K562 (cell line): ENCODE measurements at regions not wholly inside any gene's neighbourhood (a gene's known extent, or its start where the extent isn't known, plus 50 kb on each side); places are given as distances from the start of the nearest gene placed in this dataset.
"Not testable (repeated sequence)": the region's sequence is repeated elsewhere in the genome, so short reads cannot be mapped to it uniquely, and the experiment has no call there.

Source experiments
- ATAC-seq: fragments of 200-7000 bp; cut with Tn5 transposase; 3 replicates; pipeline ENCODE4 v1.9.1; 2020; ENCODE audit warnings: moderate library complexity
- BruUV-seq: library from RNA; stranded (reverse); fragments of 400-500 nt; replicated peaks from 2 replicates; lab custom pipeline; 2021; lab: Mats Ljungman, UMichigan
- CTCF ChIA-PET: fragments of 300-600 bp; formaldehyde crosslinking; extraction: SDS; loops from one replicate; lab custom pipeline; 2021; ENCODE audit warnings: low intra/inter-chr PET ratio; lab: Yijun Ruan, JAX
- POLR2A ChIA-PET: fragments of 300-600, 350-650 bp; sonication (Branson Sonifier 250); formaldehyde crosslinking; extraction: SDS; loops from one replicate; lab custom pipeline; 2021; ENCODE audit warnings: antibody characterized with exemption, inconsistent platforms; lab: Yijun Ruan, JAX
- DNase-seq, 4 experiments: peaks; one replicate each; pipeline versions ENCODE4 v3.0.0 to v3.0.0-alpha.2; 2011 to 2018; ENCODE audit warnings: low spot score in 3 of 4, mixed read lengths in 3 of 4; ENCODE audit errors: extremely low read depth in 1 of 4
- FAIRE-seq: peaks from 2 replicates; lab custom pipeline; 2011; peaks lifted over from hg19 to GRCh38; lab: Jason Lieb, UNC
- H2AFZ ChIP-seq: 2 replicates; pipeline ENCODE4 v1.6.0; 2011; ENCODE audit warnings: low read depth, low read length, control low read depth, inconsistent platforms
- H3K27ac ChIP-seq: fragments of 200-600 bp; 3 replicates; pipeline ENCODE4 v1.8.0; 2011; ENCODE audit warnings: low read depth, mild to moderate bottlenecking, control low read depth, inconsistent platforms, low read length, moderate library complexity, mixed read lengths; ENCODE audit errors: extremely low read depth
- H3K27me3 ChIP-seq, 2 experiments: fragments of 300-600 bp in 1 of 2; 2 replicates in 1 of 2; 3 replicates in 1 of 2; pipeline versions ENCODE4 v1.6.0 to v1.8.0; 2011; ENCODE audit warnings: inconsistent platforms in 2 of 2, low read length in 2 of 2, mild to moderate bottlenecking in 1 of 2, mixed read lengths in 1 of 2, moderate library complexity in 1 of 2; ENCODE audit not compliant: control insufficient read depth in 2 of 2, insufficient read depth in 2 of 2
- H3K36me3 ChIP-seq: fragments of 300-600 bp; 3 replicates; pipeline ENCODE4 v1.8.0; 2011; ENCODE audit warnings: mild to moderate bottlenecking, low read length, inconsistent platforms; ENCODE audit not compliant: control insufficient read depth, insufficient read depth
- H3K4me1 ChIP-seq, 2 experiments: fragments of 200-600 bp in 1 of 2; replicated peaks in 1 of 2; 2 replicates in 1 of 2; 3 replicates in 1 of 2; pipeline versions ENCODE4 v1.5.1 to v1.8.0; 2011; ENCODE audit warnings: inconsistent platforms in 2 of 2, low read length in 2 of 2, mild to moderate bottlenecking in 1 of 2, mixed read lengths in 1 of 2, moderate library complexity in 1 of 2; ENCODE audit not compliant: control insufficient read depth in 2 of 2, insufficient read depth in 2 of 2
- H3K4me2 ChIP-seq: 2 replicates; pipeline ENCODE4 v1.6.1; 2011; ENCODE audit warnings: low read length, control low read depth, inconsistent platforms, mixed read lengths; ENCODE audit not compliant: insufficient read depth
- H3K4me3 ChIP-seq: fragments of 200-600 bp; sonication (generic), shearing (Covaris generic); 2 replicates; pipeline ENCODE4 v1.5.1; 2016; ENCODE audit warnings: control low read depth, inconsistent platforms
- H3K79me2 ChIP-seq: fragments of 200-600 bp; 3 replicates; pipeline ENCODE4 v1.8.0; 2011; ENCODE audit warnings: low read length, inconsistent platforms; ENCODE audit not compliant: control insufficient read depth, insufficient read depth
- H3K9ac ChIP-seq, 2 experiments: 2 replicates each; pipeline versions ENCODE4 v1.6.0 to v1.6.1; 2011; ENCODE audit warnings: low read depth in 2 of 2, low read length in 2 of 2, control low read depth in 1 of 2, inconsistent platforms in 1 of 2, mild to moderate bottlenecking in 1 of 2, mixed read lengths in 1 of 2; ENCODE audit not compliant: insufficient read depth in 1 of 2
- H3K9me1 ChIP-seq: one replicate; pipeline ENCODE4 v1.6.0; 2011; ENCODE audit warnings: inconsistent platforms, mild to moderate bottlenecking, low read length, moderate library complexity; ENCODE audit not compliant: control insufficient read depth, insufficient read depth
- H3K9me3 ChIP-seq: replicated peaks from 2 replicates; pipeline ENCODE4 v1.5.1; 2011; ENCODE audit warnings: low read depth, low read length, inconsistent platforms; ENCODE audit not compliant: control insufficient read depth, insufficient read depth
- H4K20me1 ChIP-seq: replicated peaks from 2 replicates; pipeline ENCODE4 v1.6.1; 2011; ENCODE audit warnings: low read length, inconsistent platforms, mixed read lengths; ENCODE audit not compliant: control insufficient read depth, insufficient read depth
- WGBS: fragments of 100-300 bp; shearing (Covaris generic); methylation state at CpG from one replicate; pipeline ENCODE4 v1.1.6; 2016; ENCODE audit warnings: low coverage, mixed read lengths; ENCODE audit not compliant: insufficient coverage; ENCODE audit errors: missing lambda C conversion rate; 5-methylcytosine and 5-hydroxymethylcytosine counted together
- in situ Hi-C: fragments of 300-500 bp; cut with MboI; formaldehyde crosslinking; loops from 4 replicates; pipeline ENCODE4 v1.15.0; 2018; ENCODE audit warnings: inconsistent platforms, mixed read lengths
- intact Hi-C: fragments of 100-400 bp; cut with micrococcal nuclease; formaldehyde crosslinking; loops from 2 replicates; pipeline ENCODE4 v1.14.2; 2022

GRCh38 chr16:16672180-16672812 lies 293.4 kb downstream of the NPIPA7 start:
- H3K27ac ChIP-seq, H3K79me2 ChIP-seq, H3K9me1 ChIP-seq, CTCF ChIA-PET, DNase-seq, BruUV-seq, H3K27me3 ChIP-seq, H3K4me2 ChIP-seq, H3K4me3 ChIP-seq, H3K9me3 ChIP-seq, H3K36me3 ChIP-seq, H2AFZ ChIP-seq, H4K20me1 ChIP-seq, POLR2A ChIA-PET, H3K9ac ChIP-seq, in situ Hi-C loops, intact Hi-C loops, H3K4me1 ChIP-seq: not testable (repeated sequence)
- ATAC-seq (peak; percentile 59; the same call in 2 of the 3 replicates), FAIRE-seq (peak; percentile 19)
- no CpG with 5 or more reads among the region's 3 CpGs for WGBS

- H3K27me3 ChIP-seq, in situ Hi-C loops, H3K79me2 ChIP-seq, H3K36me3 ChIP-seq, POLR2A ChIA-PET, H3K4me1 ChIP-seq, H3K9ac ChIP-seq, H3K4me2 ChIP-seq, H3K4me3 ChIP-seq, H2AFZ ChIP-seq, BruUV-seq, H3K27ac ChIP-seq, CTCF ChIA-PET, DNase-seq, H3K9me3 ChIP-seq, FAIRE-seq, ATAC-seq, H4K20me1 ChIP-seq, intact Hi-C loops, H3K9me1 ChIP-seq: not testable (repeated sequence)
- WGBS, result no CpG with 5 or more reads among the region's 9 CpGs
These were observed 295.9 kb downstream of the NPIPA7 start for GRCh38 chr16:16674820-16675219.

- H3K9me1 ChIP-seq, CTCF ChIA-PET, in situ Hi-C loops, H3K27ac ChIP-seq, H3K27me3 ChIP-seq, H3K36me3 ChIP-seq, intact Hi-C loops, H3K4me1 ChIP-seq, H2AFZ ChIP-seq, DNase-seq, H3K4me3 ChIP-seq, H3K9ac ChIP-seq, ATAC-seq, FAIRE-seq, H3K9me3 ChIP-seq, H3K4me2 ChIP-seq, H3K79me2 ChIP-seq, POLR2A ChIA-PET, H4K20me1 ChIP-seq: not testable (repeated sequence)
- WGBS, result no CpG with 5 or more reads among the region's 4 CpGs
- TSS peak; percentile 42 for BruUV-seq
These were observed 342.9 kb downstream of the NPIPA7 start for GRCh38 chr16:16721849-16722248.

GRCh38 chr16:16722666-16723065 lies 343.7 kb downstream of the NPIPA7 start:
- H3K9ac ChIP-seq, H3K9me1 ChIP-seq, H3K36me3 ChIP-seq, H3K27ac ChIP-seq, ATAC-seq, H3K4me2 ChIP-seq, H3K4me1 ChIP-seq, H3K9me3 ChIP-seq, H3K27me3 ChIP-seq, H2AFZ ChIP-seq, H4K20me1 ChIP-seq, CTCF ChIA-PET, in situ Hi-C loops, FAIRE-seq, POLR2A ChIA-PET, BruUV-seq, DNase-seq, intact Hi-C loops, H3K4me3 ChIP-seq, H3K79me2 ChIP-seq: not testable (repeated sequence)
- no CpG with 5 or more reads among the region's 4 CpGs for WGBS
